Rectal smooth muscle tissue (tissue), 1 donor: ENCODE measurements at regions not wholly inside any gene's neighbourhood (a gene's known extent, or its start where the extent isn't known, plus 50 kb on each side); places are given as distances from the start of the nearest gene placed in this dataset.

Experiments
- H3K27ac ChIP-seq: one replicate; pipeline ENCODE4 v1.7.0; 2013; ENCODE audit warnings: low read depth, low read length, inconsistent platforms
- H3K27me3 ChIP-seq: one replicate; pipeline ENCODE4 v1.7.0; 2013; ENCODE audit warnings: low read length; ENCODE audit not compliant: control insufficient read depth, insufficient read depth
- H3K36me3 ChIP-seq: one replicate; pipeline ENCODE4 v1.7.0; 2013; ENCODE audit warnings: low read length; ENCODE audit not compliant: control insufficient read depth, insufficient read depth
- H3K4me1 ChIP-seq: one replicate; pipeline ENCODE4 v1.7.0; 2013; ENCODE audit warnings: low read length; ENCODE audit not compliant: control insufficient read depth, insufficient read depth
- H3K4me3 ChIP-seq: one replicate; pipeline ENCODE4 v1.7.0; 2013; ENCODE audit warnings: low read length
- H3K9ac ChIP-seq: one replicate; pipeline ENCODE4 v1.7.0; 2013; ENCODE audit warnings: low read length

DNA sequence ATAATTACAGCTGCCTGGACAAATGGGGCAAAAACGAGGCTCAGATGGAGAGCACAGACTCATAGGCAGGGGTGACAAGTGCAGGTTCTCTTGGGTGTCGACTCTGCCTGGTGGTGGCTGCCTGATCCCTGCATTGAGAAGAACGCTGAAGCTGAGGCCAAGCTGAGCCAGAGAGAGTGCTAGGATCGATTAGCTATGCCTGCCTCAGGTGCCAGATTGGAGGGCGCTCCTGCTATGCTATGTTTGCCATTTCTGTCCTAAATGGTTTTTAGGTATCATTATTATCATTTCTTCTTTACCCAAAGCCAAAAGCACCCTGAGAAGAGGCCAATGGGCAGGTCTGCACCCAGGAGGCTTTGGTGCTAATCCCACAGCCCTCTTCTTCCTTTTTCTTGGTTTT lies 53.9 kb upstream of the SLC6A11 start:
- H3K27me3 ChIP-seq, result no peaks in the 10 kb centered on the region
- H3K36me3 ChIP-seq, result no peaks in the 10 kb centered on the region
- no peaks in the 10 kb centered on the region for H3K4me1 ChIP-seq
- no peak overlapping the region for H3K9ac ChIP-seq
- no peak overlapping the region for H3K4me3 ChIP-seq
- H3K27ac ChIP-seq, result no peak overlapping the region

DNA sequence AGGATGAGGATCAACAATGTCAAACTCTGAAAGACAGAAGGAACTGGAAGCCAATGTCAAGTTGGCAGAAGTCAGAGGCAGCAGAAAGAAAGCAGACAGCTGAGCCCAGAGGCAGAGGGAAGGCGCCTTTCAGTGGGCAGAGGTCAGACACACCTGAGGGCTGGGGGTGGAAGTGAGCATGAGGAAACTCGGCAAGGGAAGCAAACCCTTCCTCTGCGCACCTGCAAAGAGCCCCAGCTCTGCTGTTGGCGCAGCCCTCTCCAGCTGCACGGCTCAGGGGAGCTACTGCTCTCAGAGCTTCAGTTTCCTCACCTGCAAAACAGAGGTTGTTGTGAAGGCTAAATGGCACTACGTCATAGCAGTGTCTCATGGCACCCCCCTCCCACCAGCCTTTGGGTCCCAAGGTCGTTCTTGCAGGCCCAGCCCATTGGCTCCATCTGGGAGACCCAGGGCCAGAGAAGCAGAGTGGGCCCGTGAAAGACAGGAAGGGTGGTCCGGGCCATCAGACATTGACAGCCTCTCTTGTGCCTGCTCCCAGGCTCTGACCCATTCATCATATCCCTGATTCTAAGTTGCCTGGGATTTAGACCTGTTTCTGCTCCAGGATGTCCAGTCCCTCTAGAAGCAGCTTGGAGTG lies 53.3 kb upstream of the SLC6A11 start:
- Histone ChIP-seq H3K4me3 (no peak overlapping the region), H3K27ac (no peak overlapping the region), H3K27me3 (no peaks in the 10 kb centered on the region), H3K36me3 (no peaks in the 10 kb centered on the region), H3K9ac (no peak overlapping the region), H3K4me1 (no peaks in the 10 kb centered on the region)

DNA sequence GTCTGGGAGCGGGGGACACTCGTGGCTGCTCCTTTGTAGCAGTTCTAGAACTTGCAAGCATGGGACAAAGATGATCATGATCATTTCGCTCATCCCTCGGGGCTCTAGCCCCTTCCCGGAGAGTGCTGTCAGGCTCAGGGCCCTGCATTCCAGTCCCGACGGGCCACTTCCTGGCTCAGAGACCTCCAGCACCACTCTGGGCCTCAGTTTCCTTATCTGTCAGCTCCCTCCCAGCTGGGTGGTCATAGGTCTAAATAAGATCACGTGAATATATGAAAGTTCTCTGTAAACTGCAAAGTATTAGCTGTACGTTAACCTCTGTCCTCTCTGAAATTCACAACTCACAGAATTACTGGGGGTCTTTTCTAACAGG lies 52.8 kb upstream of the SLC6A11 start:
- H3K27me3 ChIP-seq, result no peaks in the 10 kb centered on the region
- no peak overlapping the region for H3K27ac ChIP-seq
- no peak overlapping the region for H3K9ac ChIP-seq
- no peaks in the 10 kb centered on the region for H3K4me1 ChIP-seq
- H3K4me3 ChIP-seq, result no peak overlapping the region
- no peaks in the 10 kb centered on the region for H3K36me3 ChIP-seq

DNA sequence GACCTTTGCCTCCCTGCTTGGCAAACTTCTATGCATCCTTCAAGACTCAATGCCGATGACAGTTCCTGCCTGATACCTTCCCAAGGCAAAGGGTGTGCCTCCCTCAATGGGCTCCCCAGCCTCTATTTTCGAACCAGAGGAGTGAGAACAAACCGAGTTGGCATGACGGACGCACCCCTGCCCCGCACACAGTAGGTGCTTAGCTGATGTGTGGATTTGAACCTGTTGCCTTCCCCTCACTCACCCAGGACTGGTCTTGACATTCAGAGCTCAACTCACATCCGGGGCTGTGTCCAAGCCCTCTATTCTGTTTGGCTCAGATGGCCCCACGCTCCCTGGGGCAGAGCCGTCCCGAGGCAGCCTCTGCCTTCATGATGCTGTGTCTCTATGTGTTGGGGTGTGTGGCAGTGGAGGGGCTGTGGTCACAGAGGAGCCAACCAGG lies 52.2 kb upstream of the SLC6A11 start:
- Histone ChIP-seq H3K27me3 (no peaks in the 10 kb centered on the region), H3K9ac (no peak overlapping the region), H3K4me3 (no peak overlapping the region), H3K36me3 (no peaks in the 10 kb centered on the region), H3K27ac (no peak overlapping the region), H3K4me1 (no peaks in the 10 kb centered on the region)

DNA sequence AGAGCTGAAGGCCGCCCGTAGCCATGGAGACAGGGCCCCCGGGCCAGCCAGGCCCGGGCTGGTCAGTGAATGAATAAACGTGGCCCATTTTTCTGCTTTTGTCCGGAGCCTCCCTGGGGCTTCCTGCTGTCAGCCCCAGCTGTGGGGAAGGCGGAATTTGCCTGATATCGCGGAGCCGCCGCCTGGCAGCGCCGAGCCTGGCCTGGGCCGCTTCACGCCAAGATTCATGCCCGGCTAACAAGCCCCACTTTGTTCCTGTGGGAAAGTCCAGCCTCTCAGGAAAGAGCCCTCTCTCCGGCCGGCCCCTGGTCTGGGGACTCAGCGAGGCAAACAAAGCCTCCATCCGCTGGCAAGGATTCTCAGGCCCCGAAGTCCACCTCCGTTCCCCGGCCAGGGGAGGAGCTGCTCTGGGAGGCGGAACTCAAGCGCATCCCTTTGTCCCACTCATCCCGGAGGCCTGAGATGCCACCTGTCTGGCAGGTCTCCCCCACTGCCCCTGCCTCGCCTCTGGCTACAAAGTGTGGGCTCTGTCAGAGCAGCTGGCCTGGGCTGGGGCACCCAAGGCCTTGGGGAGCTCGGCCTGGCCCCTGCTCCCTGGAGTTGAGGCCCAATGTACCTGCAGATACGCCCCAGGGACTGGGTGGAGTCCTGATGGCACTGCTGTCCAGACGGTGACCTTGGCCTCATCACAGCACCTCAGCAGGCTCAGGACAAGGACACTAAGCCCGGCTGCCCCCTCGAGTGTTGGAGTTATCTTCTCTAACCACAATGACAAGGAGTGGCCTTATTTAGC lies 51.6 kb upstream of the SLC6A11 start:
- Histone ChIP-seq H3K9ac (no peak overlapping the region), H3K27ac (no peak overlapping the region), H3K36me3 (no peaks in the 10 kb centered on the region), H3K4me1 (no peaks in the 10 kb centered on the region), H3K27me3 (no peaks in the 10 kb centered on the region), H3K4me3 (no peak overlapping the region)

DNA sequence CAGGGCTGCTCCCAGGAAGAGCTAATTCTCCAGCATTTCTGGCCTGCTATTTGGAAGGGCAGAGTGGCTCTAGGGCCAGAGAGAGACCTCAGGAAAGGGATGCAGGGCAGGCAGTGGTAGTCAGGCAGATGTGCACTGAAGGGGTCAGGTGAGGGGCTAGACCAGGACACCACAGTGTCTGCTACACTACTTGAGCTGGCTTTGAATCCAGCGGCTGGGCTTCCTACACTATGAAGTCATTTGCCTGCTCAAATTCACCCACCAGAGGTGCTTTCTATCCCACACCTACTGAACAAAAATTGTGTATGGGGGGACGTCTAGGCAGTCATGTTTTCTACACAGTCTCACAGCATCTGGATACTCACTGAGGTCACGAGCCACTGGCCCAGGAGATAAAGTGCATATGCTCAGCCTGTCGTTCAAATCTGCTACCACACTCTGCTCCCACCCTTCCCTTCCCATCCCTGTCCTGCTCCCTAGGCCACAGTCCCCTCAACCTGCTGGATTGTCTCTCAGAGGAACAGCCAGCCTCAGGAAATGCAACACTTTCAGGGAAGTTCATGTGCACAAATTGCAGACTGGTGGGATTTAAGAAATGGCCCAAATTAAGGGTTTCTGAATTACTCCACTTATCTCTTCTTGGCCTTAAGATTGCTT lies 49.9 kb upstream of the SLC6A11 start:
- Histone ChIP-seq H3K4me1 (no peaks in the 10 kb centered on the region), H3K27ac (no peak overlapping the region), H3K9ac (no peak overlapping the region), H3K27me3 (no peaks in the 10 kb centered on the region), H3K36me3 (no peaks in the 10 kb centered on the region), H3K4me3 (no peak overlapping the region)
